Neuronal stem cell (in vitro differentiated cells): ENCODE measurements at regions not wholly inside any gene's neighbourhood (a gene's known extent, or its start where the extent isn't known, plus 50 kb on each side); places are given as distances from the start of the nearest gene placed in this dataset.
A peak's percentile ranks its signal among the peaks of the same experiment; 100 is the strongest.
"Not testable (repeated sequence)": the region's sequence is repeated elsewhere in the genome, so short reads cannot be mapped to it uniquely, and the experiment has no call there.

Experiments used
- DNase-seq: peaks from one replicate; pipeline ENCODE4 v3.0.0-alpha.2; 2013; ENCODE audit warnings: low spot score
- H2AFZ ChIP-seq: one replicate; pipeline ENCODE4 v1.6.1; 2013; ENCODE audit warnings: mild to moderate bottlenecking, low read length, inconsistent platforms
- H2AK5ac ChIP-seq: 2 replicates; pipeline ENCODE4 v1.6.1; 2013; ENCODE audit warnings: low read depth, mild to moderate bottlenecking, inconsistent platforms, low read length, moderate library complexity, mixed read lengths
- H2BK120ac ChIP-seq: 2 replicates; pipeline ENCODE4 v1.6.1; 2013; ENCODE audit warnings: low read depth, mild to moderate bottlenecking, inconsistent platforms, low read length, moderate library complexity, mixed read lengths
- H2BK12ac ChIP-seq: one replicate; pipeline ENCODE4 v1.6.1; 2013; ENCODE audit warnings: low read length, inconsistent platforms
- H2BK15ac ChIP-seq: 2 replicates; pipeline ENCODE4 v1.6.1; 2013; ENCODE audit warnings: mild to moderate bottlenecking, low read length, inconsistent platforms, mixed read lengths
- H2BK5ac ChIP-seq: one replicate; pipeline ENCODE4 v1.6.1; 2013; ENCODE audit warnings: inconsistent platforms, mild to moderate bottlenecking, low read length, moderate library complexity
- H3K14ac ChIP-seq: one replicate; pipeline ENCODE4 v1.6.1; 2013; ENCODE audit warnings: low read length, inconsistent platforms
- H3K18ac ChIP-seq: 2 replicates; pipeline ENCODE4 v1.6.1; 2013; ENCODE audit warnings: low read length, inconsistent platforms
- H3K23ac ChIP-seq: 2 replicates; pipeline ENCODE4 v1.6.1; 2013; ENCODE audit warnings: low read depth, mild to moderate bottlenecking, mixed read lengths, low read length, inconsistent platforms; ENCODE audit not compliant: poor library complexity
- H3K27ac ChIP-seq: replicated peaks from 3 replicates; pipeline ENCODE4 v1.5.1; 2013; ENCODE audit warnings: low read length, inconsistent platforms
- H3K27me3 ChIP-seq, 3 experiments: 2 replicates each; pipeline ENCODE4 v1.6.1; 2013; ENCODE audit warnings: low read length in 3 of 3, mild to moderate bottlenecking in 2 of 3, inconsistent platforms in 1 of 3, low read depth in 1 of 3, mixed read lengths in 1 of 3, moderate library complexity in 1 of 3; ENCODE audit not compliant: control insufficient read depth in 3 of 3, insufficient read depth in 3 of 3
- H3K36me3 ChIP-seq, 2 donors: replicated peaks in 1 of 2; 2 replicates each; pipeline ENCODE4 v1.6.1; 2013; ENCODE audit warnings: low read length in 2 of 2; ENCODE audit not compliant: control insufficient read depth in 2 of 2, insufficient read depth in 2 of 2
- H3K4ac ChIP-seq: 2 replicates; pipeline ENCODE4 v1.6.1; 2013; ENCODE audit warnings: inconsistent platforms, mild to moderate bottlenecking, low read length, moderate library complexity
- H3K4me1 ChIP-seq, 2 donors: 1 replicate in 1 of 2; 2 replicates in 1 of 2; pipeline ENCODE4 v1.6.1; 2013; ENCODE audit warnings: low read length in 2 of 2, low read depth in 1 of 2; ENCODE audit not compliant: control insufficient read depth in 2 of 2, insufficient read depth in 1 of 2
- H3K4me2 ChIP-seq: one replicate; pipeline ENCODE4 v1.6.1; 2013; ENCODE audit warnings: mild to moderate bottlenecking, low read length, inconsistent platforms; ENCODE audit not compliant: insufficient read depth, poor library complexity, severe bottlenecking
- H3K4me3 ChIP-seq, 2 donors: 2 replicates each; pipeline ENCODE4 v1.5.1; 2013; ENCODE audit warnings: low read length in 2 of 2, mild to moderate bottlenecking in 2 of 2, inconsistent platforms in 1 of 2, moderate library complexity in 1 of 2
- H3K79me1 ChIP-seq: one replicate; pipeline ENCODE4 v1.6.1; 2013; ENCODE audit warnings: low read depth, mild to moderate bottlenecking, inconsistent platforms, low read length, moderate library complexity
- H3K9ac ChIP-seq: one replicate; pipeline ENCODE4 v1.6.1; 2013; ENCODE audit warnings: mild to moderate bottlenecking, low read depth, low read length, inconsistent platforms; ENCODE audit not compliant: poor library complexity
- H3K9me3 ChIP-seq, 2 donors: replicated peaks in 1 of 2; 2 replicates each; pipeline versions ENCODE3 to v1.6.1; 2013; ENCODE audit warnings: low read length in 2 of 2, mild to moderate bottlenecking in 2 of 2, inconsistent platforms in 1 of 2, low read depth in 1 of 2, mixed read lengths in 1 of 2, moderate library complexity in 1 of 2; ENCODE audit not compliant: control insufficient read depth in 2 of 2, insufficient read depth in 1 of 2
- H4K8ac ChIP-seq: one replicate; pipeline ENCODE4 v1.6.1; 2013; ENCODE audit warnings: low read depth, mild to moderate bottlenecking, inconsistent platforms, low read length, moderate library complexity
- H4K91ac ChIP-seq: one replicate; pipeline ENCODE4 v1.6.1; 2013; ENCODE audit warnings: low read length, low read depth, mild to moderate bottlenecking, inconsistent platforms; ENCODE audit not compliant: poor library complexity
- WGBS, 2 donors: extraction: QIAGEN DNeasy Blood & Tissue Kit; methylation state at CpG; one replicate each; pipeline ENCODE4 v1.1.7; 2013; ENCODE audit warnings: missing lambda C conversion rate in 2 of 2, mixed read lengths in 1 of 2; ENCODE audit not compliant: insufficient read length in 2 of 2, insufficient replicate concordance in 1 of 2; ENCODE audit errors: extremely low coverage in 2 of 2; 5-methylcytosine and 5-hydroxymethylcytosine counted together

DNA sequence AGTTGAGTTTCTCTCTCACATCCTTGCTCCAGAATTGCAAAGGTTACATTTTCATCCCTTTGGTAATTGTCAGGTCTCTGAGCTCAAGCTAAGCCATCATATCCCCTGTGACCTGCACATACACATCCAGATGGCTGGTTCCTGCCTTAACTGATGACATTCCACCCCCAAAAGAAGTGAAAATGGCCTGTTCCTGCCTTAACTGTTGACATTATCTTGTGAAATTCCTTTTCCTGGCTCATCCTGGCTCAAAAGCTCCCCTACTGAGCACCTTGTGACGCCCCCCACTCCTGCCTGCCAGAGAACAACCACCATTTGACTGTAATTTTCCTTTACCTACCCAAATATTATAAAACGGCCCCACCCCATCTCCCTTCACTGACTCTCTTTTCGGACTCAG, 231.4 kb upstream of the ISX start:
- not testable (repeated sequence) for H2BK5ac ChIP-seq, H2BK15ac ChIP-seq, H3K4me3 ChIP-seq, DNase-seq, H3K9ac ChIP-seq, H3K36me3 ChIP-seq, H3K18ac ChIP-seq, H3K79me1 ChIP-seq, H2BK12ac ChIP-seq, H3K4ac ChIP-seq, H2AFZ ChIP-seq, H3K14ac ChIP-seq, H3K27me3 ChIP-seq, H4K8ac ChIP-seq, H3K4me1 ChIP-seq, H3K23ac ChIP-seq, H2AK5ac ChIP-seq, H3K27ac ChIP-seq, H2BK120ac ChIP-seq, H4K91ac ChIP-seq, H3K9me3 ChIP-seq, H3K4me2 ChIP-seq
- no CpG with 5 or more reads among the region's 3 CpGs for WGBS, 2 donors

DNA sequence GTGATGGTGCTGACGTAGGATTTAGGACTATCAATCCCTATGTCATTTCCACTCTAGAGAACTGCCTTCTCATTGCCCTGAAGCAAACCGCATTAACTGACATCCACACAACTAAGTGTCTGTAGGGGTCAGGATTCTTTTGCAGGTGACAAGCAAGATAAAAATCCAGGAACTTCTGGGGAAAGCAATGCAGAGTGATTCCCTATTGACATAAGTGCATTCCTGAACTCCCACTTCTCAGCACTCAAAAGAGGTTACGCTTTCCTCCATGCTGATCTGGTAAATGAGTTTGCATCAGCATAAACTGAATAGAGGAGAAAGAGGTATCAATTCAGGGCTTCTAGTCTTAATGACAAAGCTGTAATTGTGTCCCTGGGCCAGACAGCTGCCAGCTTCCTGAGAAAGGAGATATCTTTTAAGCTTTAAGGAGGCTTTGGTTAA, 224.6 kb upstream of the ISX start:
- Histone ChIP-seq H4K91ac (no peak overlapping the region), H3K27ac (peak overlapping the region; percentile 71), H3K9ac (no peak overlapping the region), H3K27me3 (no peaks in the 10 kb centered on the region), H3K79me1 (no peaks in the 10 kb centered on the region), H3K18ac (no peak overlapping the region), H2BK12ac (no peak overlapping the region), H3K9me3 (peaks cover 0 to 4% of the 10 kb centered on the region in 2 donors), H3K4ac (no peak overlapping the region), H3K36me3 (no peaks in the 10 kb centered on the region), H3K4me1 (peaks cover 0 to 9% of the 10 kb centered on the region in 2 donors), H3K14ac (no peak overlapping the region), H4K8ac (no peak overlapping the region), H3K23ac (no peak overlapping the region), H2BK15ac (no peak overlapping the region), H2AK5ac (no peak overlapping the region), H2BK120ac (no peak overlapping the region), H2AFZ (no peak overlapping the region), H3K4me3 (no peak overlapping the region), H2BK5ac (no peak overlapping the region), H3K4me2 (no peak overlapping the region)
- DNase-seq: peak; percentile 57
- no CpG with 5 or more reads among the region's 3 CpGs for WGBS, 2 donors

DNA sequence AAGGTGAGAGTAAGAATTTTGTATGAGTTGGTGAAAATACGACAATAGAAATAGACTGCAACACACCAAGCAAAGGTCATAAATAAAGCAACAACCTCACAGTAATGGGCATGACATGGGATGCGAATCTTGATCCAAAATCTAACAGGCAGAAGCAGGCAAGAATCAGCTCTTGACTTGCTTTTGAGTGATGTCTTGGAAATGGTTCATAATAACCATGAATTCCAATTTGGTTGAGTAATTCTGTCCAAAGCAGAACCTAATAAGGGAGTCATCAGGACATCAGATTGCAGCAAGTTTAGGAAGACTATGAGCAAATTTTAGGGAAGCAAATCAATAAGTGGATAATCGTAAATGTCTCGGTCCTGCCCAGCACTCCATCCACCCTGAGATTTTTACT, 224.0 kb upstream of the ISX start:
- WGBS, 2 donors: no CpG with 5 or more reads among the region's 4 CpGs
- Histone ChIP-seq H3K14ac (no peak overlapping the region), H2BK12ac (no peak overlapping the region), H3K23ac (no peak overlapping the region), H3K27ac (peak overlapping the region; percentile 71), H2AFZ (no peak overlapping the region), H2BK120ac (no peak overlapping the region), H3K36me3 (no peaks in the 10 kb centered on the region), H3K4me2 (no peak overlapping the region), H4K8ac (no peak overlapping the region), H3K4ac (no peak overlapping the region), H2BK5ac (no peak overlapping the region), H3K4me3 (no peak overlapping the region), H4K91ac (no peak overlapping the region), H3K9me3 (peaks cover 0 to 4% of the 10 kb centered on the region in 2 donors), H2BK15ac (no peak overlapping the region), H3K79me1 (no peaks in the 10 kb centered on the region), H3K9ac (no peak overlapping the region), H3K4me1 (peaks cover 0 to 9% of the 10 kb centered on the region in 2 donors), H3K18ac (no peak overlapping the region), H2AK5ac (no peak overlapping the region), H3K27me3 (no peaks in the 10 kb centered on the region)
- DNase-seq: no peak

DNA sequence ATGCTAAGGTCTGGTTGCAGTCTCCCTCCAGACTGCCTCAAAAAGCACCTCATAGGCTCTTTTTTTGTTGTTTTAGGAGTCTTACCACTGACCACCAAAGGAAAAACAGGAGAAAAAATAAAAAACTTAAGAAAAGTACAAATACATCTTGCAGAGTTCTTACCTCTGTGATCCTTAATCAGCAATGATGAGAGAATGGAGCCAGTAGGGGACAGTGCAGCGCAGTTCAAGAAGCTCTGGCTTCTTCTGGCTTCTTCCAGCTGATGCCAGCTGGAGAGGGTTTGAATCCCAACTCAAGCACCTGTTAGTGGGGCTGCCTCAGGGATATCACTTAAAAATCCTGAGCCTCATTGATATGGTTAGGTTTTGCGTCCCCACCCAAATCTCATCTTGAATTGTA, 223.3 kb upstream of the ISX start:
- H4K91ac ChIP-seq: no peak overlapping the region
- no peak overlapping the region for H3K9ac ChIP-seq
- H3K4me1 ChIP-seq: peaks cover 0 to 9% of the 10 kb centered on the region in 2 donors
- H4K8ac ChIP-seq: no peak overlapping the region
- H2BK120ac ChIP-seq: no peak overlapping the region
- no peaks in the 10 kb centered on the region for H3K36me3 ChIP-seq
- H3K23ac ChIP-seq: no peak overlapping the region
- DNase-seq: no peak
- H3K9me3 ChIP-seq: peaks cover 0 to 4% of the 10 kb centered on the region in 2 donors
- H3K14ac ChIP-seq: no peak overlapping the region
- no peak overlapping the region for H2BK15ac ChIP-seq
- H3K4ac ChIP-seq: no peak overlapping the region
- no peak overlapping the region for H3K27ac ChIP-seq
- H3K4me3 ChIP-seq: no peak overlapping the region
- no peaks in the 10 kb centered on the region for H3K27me3 ChIP-seq
- H2BK5ac ChIP-seq: no peak overlapping the region
- no peak overlapping the region for H3K4me2 ChIP-seq
- H2AK5ac ChIP-seq: no peak overlapping the region
- no peak overlapping the region for H2AFZ ChIP-seq
- H2BK12ac ChIP-seq: no peak overlapping the region
- no CpG with 5 or more reads among the region's 2 CpGs for WGBS, 2 donors
- no peak overlapping the region for H3K18ac ChIP-seq
- H3K79me1 ChIP-seq: no peaks in the 10 kb centered on the region
